CD4-positive, alpha-beta T cell (primary cell): ENCODE measurements at regions not wholly inside any gene's neighbourhood (a gene's known extent, or its start where the extent isn't known, plus 50 kb on each side); places are given as distances from the start of the nearest gene placed in this dataset.

Experiments used
- ATAC-seq: fragments of 200-7000 bp; cut with Tn5 transposase; one replicate; pipeline ENCODE4 v1.10.0; 2022; ENCODE audit warnings: mild to moderate bottlenecking; ENCODE audit not compliant: poor library complexity
- CTCF ChIA-PET: fragments of 350-600 bp; sonication (Branson Sonifier 250); formaldehyde crosslinking; loops from one replicate; lab custom pipeline; 2021; ENCODE audit warnings: antibody characterized with exemption, inconsistent platforms; lab: Charles Lee
- POLR2A ChIA-PET: fragments of 350-600 bp; sonication (Branson Sonifier 250); formaldehyde crosslinking; loops from one replicate; lab custom pipeline; 2021; ENCODE audit warnings: antibody characterized with exemption, inconsistent platforms; lab: Charles Lee
- DNase-seq, 14 experiments: peaks; one replicate each; pipeline ENCODE4 v3.0.0-alpha.2; 2013 to 2020; ENCODE audit warnings: mixed read lengths in 2 of 14
- H3K27ac ChIP-seq, 2 donors: one replicate each; pipeline versions ENCODE4 v1.5.1 to v1.7.0; 2013; ENCODE audit warnings: low read length in 2 of 2, low read depth in 1 of 2, mild to moderate bottlenecking in 1 of 2
- H3K27me3 ChIP-seq, 2 experiments: 1 replicate in 1 of 2; 2 replicates in 1 of 2; pipeline versions ENCODE4 v1.6.1 to v1.7.0; 2013; ENCODE audit warnings: low read length in 2 of 2, control low read depth in 1 of 2, mild to moderate bottlenecking in 1 of 2, moderate library complexity in 1 of 2; ENCODE audit not compliant: insufficient read depth in 2 of 2, control insufficient read depth in 1 of 2
- H3K36me3 ChIP-seq: one replicate; pipeline ENCODE4 v1.6.1; 2013; ENCODE audit warnings: low read length, control low read depth; ENCODE audit not compliant: insufficient read depth
- H3K4me1 ChIP-seq: one replicate; pipeline ENCODE4 v1.6.1; 2013; ENCODE audit warnings: low read length, control low read depth; ENCODE audit not compliant: insufficient read depth
- H3K4me3 ChIP-seq: one replicate; pipeline ENCODE4 v1.5.1; 2013; ENCODE audit warnings: mild to moderate bottlenecking, low read length, moderate library complexity
- H3K9me3 ChIP-seq, 2 experiments: 1 replicate in 1 of 2; 2 replicates in 1 of 2; pipeline versions ENCODE4 v1.6.1 to v1.7.0; 2013; ENCODE audit warnings: low read length in 2 of 2, mild to moderate bottlenecking in 2 of 2, control low read depth in 1 of 2, moderate library complexity in 1 of 2; ENCODE audit not compliant: control insufficient read depth in 1 of 2, insufficient read depth in 1 of 2
- H3K27ac Mint-ChIP-seq: one replicate; pipeline ENCODE4 v1.8.0; 2020; ENCODE audit warnings: mixed read lengths
- H3K27me3 Mint-ChIP-seq: one replicate; pipeline ENCODE4 v1.8.0; 2021; ENCODE audit warnings: mixed read lengths
- H3K36me3 Mint-ChIP-seq: one replicate; pipeline ENCODE4 v1.8.0; 2021; ENCODE audit warnings: low read depth, mixed read lengths
- H3K4me1 Mint-ChIP-seq: one replicate; pipeline ENCODE4 v1.8.0; 2021; ENCODE audit warnings: low read depth, mixed read lengths
- H3K4me3 Mint-ChIP-seq: one replicate; pipeline ENCODE4 v1.8.0; 2020; ENCODE audit warnings: mild to moderate bottlenecking, mixed read lengths
- H3K9me3 Mint-ChIP-seq: one replicate; pipeline ENCODE4 v1.8.0; 2020; ENCODE audit warnings: mixed read lengths
- intact Hi-C, 2 experiments: fragments of 100-400 bp; cut with DNase I in 1 of 2; cut with micrococcal nuclease in 1 of 2; formaldehyde crosslinking; loops; one replicate each; pipeline versions ENCODE4 v1.15.1 to v1.9.0; 2023 to 2025; cut with DNase I, micrococcal nuclease
- TF ChIP-seq, protein P1 (sequence below): fragments of 200-600 bp; IDR thresholded peaks from one replicate; pipeline ENCODE4 v1.8.0; 2022; ENCODE audit warnings: antibody characterized with exemption, mild to moderate bottlenecking

DNA sequence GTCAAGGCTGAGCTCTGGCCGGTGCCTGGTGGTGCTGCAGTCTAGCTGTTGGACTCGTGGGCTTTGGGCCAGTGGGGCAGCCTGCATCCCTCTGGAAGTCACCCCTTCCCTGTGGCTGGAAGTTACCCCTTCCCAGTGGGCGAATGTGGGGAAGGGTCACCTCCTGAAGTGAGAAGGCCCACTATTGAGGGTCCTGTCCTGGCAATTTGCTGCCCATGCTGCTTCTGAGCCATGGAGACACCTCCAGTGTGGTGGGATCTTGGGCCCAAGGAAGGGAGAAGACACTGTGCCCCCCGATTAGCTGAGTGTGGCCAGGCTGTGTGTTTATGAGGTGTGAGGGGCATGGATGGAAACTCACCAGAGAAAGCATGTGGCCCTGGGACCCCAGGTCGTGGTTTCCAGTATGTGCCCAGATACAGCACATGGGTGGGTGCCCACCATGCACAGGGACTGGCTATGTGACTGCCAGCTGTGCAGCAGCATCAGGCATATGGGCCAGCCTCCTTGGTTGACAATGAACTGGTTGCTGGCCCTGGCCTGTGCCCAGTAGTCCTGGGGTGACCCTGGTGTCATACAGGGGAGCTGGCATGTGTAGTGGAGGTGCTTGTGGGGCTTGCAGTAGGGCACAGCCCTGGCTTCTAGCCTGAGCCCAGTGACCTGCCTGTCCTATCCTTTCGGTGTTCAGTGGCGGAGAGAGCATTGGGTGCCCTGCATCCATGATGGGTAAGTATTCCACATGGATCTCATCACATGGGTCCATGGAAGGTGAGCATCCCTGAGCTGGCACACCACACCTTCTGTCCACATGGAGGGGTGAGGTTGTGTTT lies 221.2 kb downstream of the SNRPN start:
- ATAC-seq (no peak), DNase-seq (peak in 2 of 14 experiments; percentile 1 to 6)
- Mint-ChIP-seq H3K9me3 (peaks cover 9% of the 10 kb centered on the region), H3K27me3 (no peaks in the 10 kb centered on the region), H3K27ac (no peak overlapping the region), H3K4me1 (no peaks in the 10 kb centered on the region), H3K36me3 (peaks cover 9% of the 10 kb centered on the region), H3K4me3 (no peak overlapping the region)
- TF ChIP-seq, protein P1, sequence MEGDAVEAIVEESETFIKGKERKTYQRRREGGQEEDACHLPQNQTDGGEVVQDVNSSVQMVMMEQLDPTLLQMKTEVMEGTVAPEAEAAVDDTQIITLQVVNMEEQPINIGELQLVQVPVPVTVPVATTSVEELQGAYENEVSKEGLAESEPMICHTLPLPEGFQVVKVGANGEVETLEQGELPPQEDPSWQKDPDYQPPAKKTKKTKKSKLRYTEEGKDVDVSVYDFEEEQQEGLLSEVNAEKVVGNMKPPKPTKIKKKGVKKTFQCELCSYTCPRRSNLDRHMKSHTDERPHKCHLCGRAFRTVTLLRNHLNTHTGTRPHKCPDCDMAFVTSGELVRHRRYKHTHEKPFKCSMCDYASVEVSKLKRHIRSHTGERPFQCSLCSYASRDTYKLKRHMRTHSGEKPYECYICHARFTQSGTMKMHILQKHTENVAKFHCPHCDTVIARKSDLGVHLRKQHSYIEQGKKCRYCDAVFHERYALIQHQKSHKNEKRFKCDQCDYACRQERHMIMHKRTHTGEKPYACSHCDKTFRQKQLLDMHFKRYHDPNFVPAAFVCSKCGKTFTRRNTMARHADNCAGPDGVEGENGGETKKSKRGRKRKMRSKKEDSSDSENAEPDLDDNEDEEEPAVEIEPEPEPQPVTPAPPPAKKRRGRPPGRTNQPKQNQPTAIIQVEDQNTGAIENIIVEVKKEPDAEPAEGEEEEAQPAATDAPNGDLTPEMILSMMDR: no peak
- peaks cover 58 to 98% of the 10 kb centered on the region in 2 experiments for H3K9me3 ChIP-seq
- H3K27ac ChIP-seq: no peak overlapping the region
- intact Hi-C loops: no loop called here
- no peak overlapping the region for H3K4me3 ChIP-seq
- no peaks in the 10 kb centered on the region for H3K27me3 ChIP-seq
- ChIA-PET POLR2A (no interaction called here), CTCF (no interaction called here)
- H3K4me1 ChIP-seq: no peaks in the 10 kb centered on the region
- H3K36me3 ChIP-seq: no peaks in the 10 kb centered on the region

DNA sequence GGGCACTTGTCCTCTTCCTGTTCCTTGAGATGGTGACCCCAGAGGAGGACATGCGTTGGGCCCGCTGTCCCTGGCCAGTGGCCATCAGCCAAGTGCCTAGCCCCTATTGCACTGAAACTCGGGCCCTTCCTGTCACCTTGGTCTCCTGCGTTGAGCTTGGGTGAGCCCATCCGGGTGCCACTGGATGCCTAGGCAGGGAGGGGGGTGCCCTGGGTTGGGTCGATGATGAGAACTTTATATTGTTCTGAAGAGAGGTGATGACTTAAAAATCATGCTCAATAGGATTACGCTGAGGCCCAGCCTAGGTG lies 221.8 kb downstream of the SNRPN start:
- TF ChIP-seq, protein P1: no peak
- no peak overlapping the region for H3K27ac Mint-ChIP-seq
- H3K4me1 Mint-ChIP-seq: no peaks in the 10 kb centered on the region
- intact Hi-C loops: no loop called here
- CTCF ChIA-PET: no interaction called here
- H3K9me3 Mint-ChIP-seq: peaks cover 9% of the 10 kb centered on the region
- H3K9me3 ChIP-seq: peaks cover 58 to 98% of the 10 kb centered on the region in 2 experiments
- H3K27ac ChIP-seq: no peak overlapping the region
- ATAC-seq (no peak), DNase-seq (peak in 2 of 14 experiments; percentile 1 to 10)
- no peaks in the 10 kb centered on the region for H3K27me3 Mint-ChIP-seq
- no peaks in the 10 kb centered on the region for H3K4me1 ChIP-seq
- H3K4me3 Mint-ChIP-seq: no peak overlapping the region
- peaks cover 9% of the 10 kb centered on the region for H3K36me3 Mint-ChIP-seq
- no peak overlapping the region for H3K4me3 ChIP-seq
- no peaks in the 10 kb centered on the region for H3K27me3 ChIP-seq
- H3K36me3 ChIP-seq: no peaks in the 10 kb centered on the region
- POLR2A ChIA-PET: no interaction called here

DNA sequence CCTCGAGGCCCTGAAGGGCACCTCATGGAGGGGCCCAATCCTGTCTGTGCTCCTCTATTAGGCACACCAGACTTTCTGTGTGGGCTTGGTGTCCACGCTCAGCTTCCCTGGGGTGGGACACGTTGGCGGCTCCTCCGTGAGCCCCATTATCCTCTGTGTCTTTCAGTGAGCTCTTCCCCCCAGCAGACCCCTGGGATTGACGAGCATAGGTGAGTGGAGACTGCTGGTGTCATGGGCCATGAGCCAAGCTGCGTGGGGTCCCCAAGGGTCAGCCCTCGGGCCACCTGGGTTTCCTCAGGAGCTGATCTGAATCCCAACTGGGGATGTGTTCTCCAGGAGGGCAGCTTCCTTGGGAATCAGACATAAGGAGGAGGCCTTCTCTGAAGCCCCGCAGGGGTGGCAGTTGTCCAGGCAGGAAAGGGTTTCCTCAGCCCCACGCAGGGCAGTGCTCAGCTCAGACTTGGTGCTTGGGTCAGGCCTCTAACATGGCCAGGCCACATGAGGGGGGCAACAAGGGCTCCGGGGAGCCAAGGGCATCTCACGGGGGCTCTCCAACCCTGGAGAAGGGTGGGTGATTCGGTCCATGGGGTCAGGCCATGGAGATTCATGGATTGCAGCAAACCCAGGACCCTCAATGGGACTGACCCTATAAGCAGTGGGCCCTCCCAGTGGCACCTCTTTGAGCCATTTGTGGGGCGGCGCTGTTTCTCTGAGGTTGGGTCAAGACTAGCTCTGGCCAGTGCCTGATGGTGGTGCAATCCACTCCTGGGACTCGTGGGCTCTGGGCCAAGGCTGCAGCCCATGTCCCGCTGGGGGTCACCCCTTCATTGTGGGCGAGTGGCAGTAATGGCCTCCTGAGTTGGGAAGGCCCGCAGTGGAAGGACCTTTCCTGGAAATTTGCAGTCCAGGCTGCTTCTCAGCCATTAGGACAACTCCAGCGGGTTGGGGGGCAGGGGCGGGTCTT lies 222.5 kb downstream of the SNRPN start:
- Mint-ChIP-seq H3K4me1 (no peaks in the 10 kb centered on the region), H3K27ac (no peak overlapping the region), H3K4me3 (no peak overlapping the region), H3K36me3 (peaks cover 9% of the 10 kb centered on the region), H3K9me3 (peaks cover 9% of the 10 kb centered on the region), H3K27me3 (no peaks in the 10 kb centered on the region)
- Histone ChIP-seq H3K36me3 (no peaks in the 10 kb centered on the region), H3K4me1 (no peaks in the 10 kb centered on the region), H3K4me3 (no peak overlapping the region), H3K27ac (no peak overlapping the region), H3K27me3 (no peaks in the 10 kb centered on the region), H3K9me3 (peaks cover 55 to 98% of the 10 kb centered on the region in 2 experiments)
- TF ChIP-seq, protein P1: no peak
- CTCF ChIA-PET: no interaction called here
- intact Hi-C loops: no loop called here
- ATAC-seq (no peak), DNase-seq (peak in 2 of 14 experiments; percentile 1 to 22)
- POLR2A ChIA-PET: no interaction called here
